Embryonic facial prominence (tissue), 1 donor: ENCODE measurements at regions not wholly inside any gene's neighbourhood (a gene's known extent, or its start where the extent isn't known, plus 50 kb on each side); places are given as distances from the start of the nearest gene placed in this dataset.
"Not testable (repeated sequence)": the region's sequence is repeated elsewhere in the genome, so short reads cannot be mapped to it uniquely, and the experiment has no call there.

Experiments
- DNase-seq: peaks from one replicate; pipeline ENCODE4 v3.0.0-alpha.2; 2016; ENCODE audit errors: extremely low spot score

GRCh38 chr3:63096248-63097058 lies 181.7 kb upstream of the SYNPR start:
- no peak for DNase-seq

GRCh38 chr3:63097396-63097795 lies 180.7 kb upstream of the SYNPR start:
- DNase-seq = no peak

- no peak for DNase-seq
Measured at GRCh38 chr3:63116922-63117321, 161.2 kb upstream of the SYNPR start.

GRCh38 chr3:63124090-63124489 lies 154.0 kb upstream of the SYNPR start:
- DNase-seq = no peak

- DNase-seq = no peak
Measured at GRCh38 chr3:63126530-63126929, 151.6 kb upstream of the SYNPR start.

GRCh38 chr3:63128380-63128779 lies 149.7 kb upstream of the SYNPR start:
- no peak for DNase-seq

- DNase-seq = no peak
Measured at GRCh38 chr3:63130625-63131024, 147.5 kb upstream of the SYNPR start.

- no peak for DNase-seq
Measured at GRCh38 chr3:63132461-63133250, 145.5 kb upstream of the SYNPR start.

GRCh38 chr3:63135367-63135766 lies 142.7 kb upstream of the SYNPR start:
- DNase-seq = no peak

- DNase-seq = not testable (repeated sequence)
Measured at GRCh38 chr3:63136249-63136648, 141.9 kb upstream of the SYNPR start.

GRCh38 chr3:63142681-63143080 lies 135.4 kb upstream of the SYNPR start:
- DNase-seq = no peak

- DNase-seq = no peak
Measured at GRCh38 chr3:63146154-63146553, 132.0 kb upstream of the SYNPR start.

GRCh38 chr3:63150880-63151279 lies 127.2 kb upstream of the SYNPR start:
- DNase-seq = no peak

- no peak for DNase-seq
Measured at GRCh38 chr3:63151897-63152296, 126.2 kb upstream of the SYNPR start.

GRCh38 chr3:63159764-63160163 lies 118.3 kb upstream of the SYNPR start:
- no peak for DNase-seq

GRCh38 chr3:63167113-63167512 lies 111.0 kb upstream of the SYNPR start:
- DNase-seq = no peak

GRCh38 chr3:63168179-63168578 lies 109.9 kb upstream of the SYNPR start:
- DNase-seq = no peak

- no peak for DNase-seq
Measured at GRCh38 chr3:63179862-63180522, 98.1 kb upstream of the SYNPR start.

GRCh38 chr3:63192248-63192647 lies 85.9 kb upstream of the SYNPR start:
- DNase-seq = no peak

- DNase-seq = peak; percentile 20
Measured at GRCh38 chr3:63193647-63194046, 84.5 kb upstream of the SYNPR start.

GRCh38 chr3:63199606-63200005 lies 78.5 kb upstream of the SYNPR start:
- no peak for DNase-seq

GRCh38 chr3:63202529-63202928 lies 75.6 kb upstream of the SYNPR start:
- no peak for DNase-seq
